ENCODE measurements at regions not wholly inside any gene's neighbourhood (a gene's known extent, or its start where the extent isn't known, plus 50 kb on each side); places are given as distances from the start of the nearest gene placed in this dataset.

DNA sequence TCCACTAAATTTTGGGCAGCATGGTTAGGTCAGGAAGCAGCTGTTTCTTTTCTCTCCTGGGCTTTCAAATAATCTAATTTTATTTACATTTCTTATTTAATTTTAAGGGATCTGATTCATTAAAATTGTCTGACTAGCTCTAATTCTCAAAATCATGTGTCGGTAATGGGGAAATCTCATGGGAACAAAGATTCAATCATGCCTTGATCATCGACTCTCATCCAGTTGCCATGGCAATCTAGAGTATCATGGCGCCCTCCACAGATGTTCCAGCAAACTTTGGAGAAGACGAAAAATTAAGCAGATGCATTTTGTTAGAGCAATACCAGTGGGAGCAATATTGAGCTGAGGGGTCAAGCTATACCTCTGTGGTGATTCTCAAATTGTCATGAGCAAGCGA, 358.0 kb upstream of the CDH4 start:
- H3K27ac ChIP-seq (ENCODE audit: low read depth, low read length) = no peak overlapping the region
- H3K36me3 ChIP-seq (ENCODE audit: control insufficient read depth, insufficient read depth, low read length) = no peaks in the 10 kb centered on the region
- WGBS (ENCODE audit: insufficient coverage) = 93% methylated on average over 4 of the region's 5 CpGs

DNA sequence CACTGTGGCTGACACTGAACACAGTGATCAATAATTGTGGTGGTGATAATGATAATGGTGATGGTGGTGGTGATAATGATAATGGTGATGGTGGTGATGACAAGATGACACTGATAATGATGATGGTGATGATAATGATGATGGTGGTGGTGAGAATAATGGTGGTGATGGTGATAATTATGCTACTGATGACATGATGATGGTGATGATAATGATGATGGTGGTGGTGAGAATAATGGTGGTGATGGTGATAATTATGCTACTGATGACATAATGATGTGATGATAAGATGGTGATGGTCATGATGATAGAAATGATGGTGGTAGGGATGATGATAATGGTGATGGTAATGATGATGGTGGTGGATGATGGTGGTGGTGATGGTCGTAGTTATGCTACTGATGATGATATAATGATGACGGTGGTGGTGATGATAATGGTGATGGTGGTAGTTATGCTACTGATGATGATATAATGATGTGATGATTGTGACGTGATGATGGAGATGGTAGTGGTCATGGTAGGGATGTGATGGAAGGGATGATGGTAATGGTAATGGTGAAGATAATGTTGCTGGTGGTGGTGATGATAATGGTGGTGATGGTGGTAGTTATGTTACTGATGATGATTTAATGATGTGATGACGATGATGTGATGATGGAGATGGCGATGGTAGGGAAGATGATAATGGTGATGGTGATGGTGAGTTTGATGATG, 356.5 kb upstream of the CDH4 start:
- no peaks in the 10 kb centered on the region for H3K27me3 ChIP-seq (ENCODE audit: control insufficient read depth, insufficient read depth, low read length)
- peaks cover 7% of the 10 kb centered on the region for H3K4me1 ChIP-seq (ENCODE audit: control insufficient read depth, insufficient read depth, low read length)
- H3K27ac ChIP-seq (ENCODE audit: low read depth, low read length) = no peak overlapping the region
- H3K36me3 ChIP-seq (ENCODE audit: control insufficient read depth, insufficient read depth, low read length) = no peaks in the 10 kb centered on the region
- no peak overlapping the region for H3K4me3 ChIP-seq (ENCODE audit: low read depth, low read length)
- 100% methylated on average over 5 of the region's 5 CpGs for WGBS (ENCODE audit: insufficient coverage)
- H3K9me3 ChIP-seq (ENCODE audit: control insufficient read depth, insufficient read depth, low read length) = no peaks in the 10 kb centered on the region
- DNase-seq (ENCODE audit: low read depth in 4 of 6, low spot score in 6 of 6) = no peak

More for the DNA sequence above, 358.0 kb upstream of the CDH4 start:
- H3K4me1 ChIP-seq (ENCODE audit: control insufficient read depth, insufficient read depth, low read length) = no peaks in the 10 kb centered on the region
- DNase-seq (ENCODE audit: low read depth in 4 of 6, low spot score in 6 of 6) = peak in 1 of 6 donors; percentile 54
- H3K4me3 ChIP-seq (ENCODE audit: low read depth, low read length) = no peak overlapping the region
- H3K27me3 ChIP-seq (ENCODE audit: control insufficient read depth, insufficient read depth, low read length) = no peaks in the 10 kb centered on the region
- H3K9me3 ChIP-seq (ENCODE audit: control insufficient read depth, insufficient read depth, low read length) = no peaks in the 10 kb centered on the region

DNA sequence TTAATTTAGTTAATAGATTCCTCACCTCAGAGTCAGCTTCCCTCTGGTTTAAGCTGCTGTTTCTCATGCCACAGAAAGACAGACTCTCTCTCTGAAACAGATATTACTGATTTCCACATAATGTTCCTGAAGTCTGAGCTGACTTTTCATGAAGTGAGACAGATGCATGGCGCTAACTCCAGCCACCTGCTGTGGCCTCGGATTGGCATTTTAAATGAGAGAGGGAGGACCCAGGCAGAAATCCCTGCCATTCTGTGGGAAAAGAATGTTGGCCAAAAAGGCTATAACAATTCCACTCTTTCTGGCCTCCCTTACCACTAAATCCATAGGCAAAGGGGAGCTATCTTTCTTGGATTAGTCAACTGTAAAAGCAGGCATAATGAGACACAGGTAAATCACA, 354.1 kb upstream of the CDH4 start:
- peaks cover 14% of the 10 kb centered on the region for H3K4me1 ChIP-seq (ENCODE audit: control insufficient read depth, insufficient read depth, low read length)
- H3K4me3 ChIP-seq (ENCODE audit: low read depth, low read length) = no peak overlapping the region
- peak in 1 of 6 donors; percentile 28 for DNase-seq (ENCODE audit: low read depth in 4 of 6, low spot score in 6 of 6)
- H3K9me3 ChIP-seq (ENCODE audit: control insufficient read depth, insufficient read depth, low read length) = peaks cover 4% of the 10 kb centered on the region
- no peaks in the 10 kb centered on the region for H3K36me3 ChIP-seq (ENCODE audit: control insufficient read depth, insufficient read depth, low read length)
- no peak overlapping the region for H3K27ac ChIP-seq (ENCODE audit: low read depth, low read length)
- H3K27me3 ChIP-seq (ENCODE audit: control insufficient read depth, insufficient read depth, low read length) = no peaks in the 10 kb centered on the region
- WGBS (ENCODE audit: insufficient coverage) = 60% methylated on average over 1 of the region's 2 CpGs

GRCh38 chr20:60899320-60899719, 352.7 kb upstream of the CDH4 start:
- Histone ChIP-seq H3K4me1 (ENCODE audit: control insufficient read depth, insufficient read depth, low read length) (peaks cover 14% of the 10 kb centered on the region), H3K4me3 (ENCODE audit: low read depth, low read length) (no peak overlapping the region)

DNA sequence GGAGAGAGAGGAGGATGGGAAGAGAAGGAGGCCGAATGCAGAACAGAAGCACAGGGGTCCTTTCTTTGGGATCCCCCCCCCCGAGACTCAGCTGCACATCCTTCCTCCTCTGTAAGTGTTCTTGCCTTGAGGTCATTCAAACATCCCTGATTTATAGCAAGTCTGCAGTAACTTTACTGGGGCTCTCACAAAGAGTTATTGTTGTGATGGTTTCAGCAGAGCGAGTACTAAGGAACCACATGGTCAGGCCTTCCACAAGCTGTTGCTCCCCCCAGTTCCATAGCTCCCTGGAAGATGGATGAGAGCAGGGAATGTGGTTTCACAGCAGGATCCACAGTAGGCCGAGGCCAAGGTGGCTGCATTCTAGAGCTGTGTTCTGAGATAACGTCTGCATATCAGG, 351.4 kb upstream of the CDH4 start:
- Histone ChIP-seq H3K4me1 (ENCODE audit: control insufficient read depth, insufficient read depth, low read length) (peaks cover 14% of the 10 kb centered on the region), H3K27ac (ENCODE audit: low read depth, low read length) (no peak overlapping the region), H3K27me3 (ENCODE audit: control insufficient read depth, insufficient read depth, low read length) (no peaks in the 10 kb centered on the region), H3K36me3 (ENCODE audit: control insufficient read depth, insufficient read depth, low read length) (no peaks in the 10 kb centered on the region), H3K9me3 (ENCODE audit: control insufficient read depth, insufficient read depth, low read length) (peaks cover 4% of the 10 kb centered on the region), H3K4me3 (ENCODE audit: low read depth, low read length) (no peak overlapping the region)
- WGBS (ENCODE audit: insufficient coverage) = 12% methylated on average over 2 of the region's 5 CpGs
- DNase-seq (ENCODE audit: low read depth in 4 of 6, low spot score in 6 of 6) = peak in 5 of 6 donors; percentile 38 to 85 (median 50)

More at GRCh38 chr20:60899320-60899719, 352.7 kb upstream of the CDH4 start:
- 75% methylated on average over 2 of the region's 2 CpGs for WGBS (ENCODE audit: insufficient coverage)
- Histone ChIP-seq H3K9me3 (ENCODE audit: control insufficient read depth, insufficient read depth, low read length) (peaks cover 4% of the 10 kb centered on the region), H3K27me3 (ENCODE audit: control insufficient read depth, insufficient read depth, low read length) (no peaks in the 10 kb centered on the region), H3K36me3 (ENCODE audit: control insufficient read depth, insufficient read depth, low read length) (no peaks in the 10 kb centered on the region), H3K27ac (ENCODE audit: low read depth, low read length) (no peak overlapping the region)
- no peak for DNase-seq (ENCODE audit: low read depth in 4 of 6, low spot score in 6 of 6)

DNA sequence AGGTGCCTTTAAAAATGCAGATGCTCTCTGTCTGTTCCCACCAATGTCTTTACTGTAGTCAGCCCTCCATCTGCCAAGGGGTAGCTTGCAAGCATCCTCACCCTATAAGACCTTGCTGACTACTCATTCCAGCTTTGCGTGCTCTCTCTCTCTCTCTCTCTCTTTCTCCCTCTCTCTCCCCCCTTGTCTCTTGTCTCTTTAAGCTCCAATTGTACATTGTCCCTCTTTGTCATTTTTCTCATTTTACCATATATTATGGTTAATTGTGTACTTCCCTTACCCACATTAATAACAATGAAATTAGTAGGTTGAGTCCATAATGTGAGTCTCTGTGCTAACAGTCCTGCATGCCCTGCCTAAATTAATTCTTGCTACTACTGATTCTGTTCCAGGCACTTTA, 350.2 kb upstream of the CDH4 start:
- no CpG with 5 or more reads among the region's 1 CpG for WGBS (ENCODE audit: insufficient coverage)

GRCh38 chr20:60903325-60903971, 348.6 kb upstream of the CDH4 start:
- H3K4me3 ChIP-seq (ENCODE audit: low read depth, low read length) = no peak overlapping the region
- H3K27me3 ChIP-seq (ENCODE audit: control insufficient read depth, insufficient read depth, low read length) = no peaks in the 10 kb centered on the region
- no peak for DNase-seq (ENCODE audit: low read depth in 4 of 6, low spot score in 6 of 6)
- no peaks in the 10 kb centered on the region for H3K36me3 ChIP-seq (ENCODE audit: control insufficient read depth, insufficient read depth, low read length)
- peaks cover 14% of the 10 kb centered on the region for H3K4me1 ChIP-seq (ENCODE audit: control insufficient read depth, insufficient read depth, low read length)
- H3K27ac ChIP-seq (ENCODE audit: low read depth, low read length) = no peak overlapping the region
- peaks cover 4% of the 10 kb centered on the region for H3K9me3 ChIP-seq (ENCODE audit: control insufficient read depth, insufficient read depth, low read length)
- whole genome bisulfite sequencing (ENCODE audit: insufficient coverage) = 91% methylated on average over 10 of the region's 13 CpGs

More for the DNA sequence above, 350.2 kb upstream of the CDH4 start:
- Histone ChIP-seq H3K4me3 (ENCODE audit: low read depth, low read length) (no peak overlapping the region), H3K4me1 (ENCODE audit: control insufficient read depth, insufficient read depth, low read length) (peaks cover 14% of the 10 kb centered on the region), H3K36me3 (ENCODE audit: control insufficient read depth, insufficient read depth, low read length) (no peaks in the 10 kb centered on the region), H3K9me3 (ENCODE audit: control insufficient read depth, insufficient read depth, low read length) (peaks cover 4% of the 10 kb centered on the region), H3K27ac (ENCODE audit: low read depth, low read length) (no peak overlapping the region), H3K27me3 (ENCODE audit: control insufficient read depth, insufficient read depth, low read length) (no peaks in the 10 kb centered on the region)
- no peak for DNase-seq (ENCODE audit: low read depth in 4 of 6, low spot score in 6 of 6)

DNA sequence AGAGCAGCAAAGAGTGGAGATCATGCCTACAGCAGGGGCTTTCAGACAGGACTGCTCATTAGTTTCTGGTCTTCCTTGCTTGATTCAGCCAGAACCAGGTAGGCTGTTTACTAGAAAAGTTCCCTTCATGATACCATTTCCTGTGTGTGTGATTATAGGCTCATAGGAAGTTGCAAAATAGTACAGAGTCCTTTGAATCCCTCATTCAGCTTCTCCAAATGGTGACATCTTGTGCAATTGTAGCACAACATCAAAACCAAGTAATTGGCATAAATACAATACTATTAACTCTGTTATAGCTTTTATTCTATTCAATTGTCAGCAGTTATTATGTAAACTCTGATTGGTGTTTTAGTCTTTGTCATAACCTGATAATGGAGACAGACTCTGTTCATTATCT, 347.3 kb upstream of the CDH4 start:
- no peak overlapping the region for H3K27ac ChIP-seq (ENCODE audit: low read depth, low read length)
- no peaks in the 10 kb centered on the region for H3K36me3 ChIP-seq (ENCODE audit: control insufficient read depth, insufficient read depth, low read length)
- peaks cover 4% of the 10 kb centered on the region for H3K9me3 ChIP-seq (ENCODE audit: control insufficient read depth, insufficient read depth, low read length)
- H3K27me3 ChIP-seq (ENCODE audit: control insufficient read depth, insufficient read depth, low read length) = no peaks in the 10 kb centered on the region
- no peak overlapping the region for H3K4me3 ChIP-seq (ENCODE audit: low read depth, low read length)
- DNase-seq (ENCODE audit: low read depth in 4 of 6, low spot score in 6 of 6) = no peak
- peaks cover 11% of the 10 kb centered on the region for H3K4me1 ChIP-seq (ENCODE audit: control insufficient read depth, insufficient read depth, low read length)

DNA sequence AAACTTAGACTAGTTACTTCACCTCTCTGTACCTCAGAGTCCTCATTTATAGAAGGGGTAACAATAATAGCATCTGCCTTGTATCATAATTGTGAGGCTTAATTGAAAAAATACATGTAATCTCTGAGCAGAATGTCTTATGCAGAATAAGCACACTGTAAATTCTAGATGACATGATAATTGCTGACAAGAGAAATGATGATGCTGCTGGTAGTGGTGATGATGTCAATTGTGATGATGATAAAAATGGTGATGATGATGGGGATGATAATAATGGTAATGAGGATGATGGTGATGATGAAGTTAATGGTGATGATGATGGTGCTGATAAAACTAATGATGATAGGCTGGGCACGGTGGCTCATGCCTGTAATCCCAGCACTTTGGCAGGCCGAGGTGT, 346.1 kb upstream of the CDH4 start:
- H3K9me3 ChIP-seq (ENCODE audit: control insufficient read depth, insufficient read depth, low read length) = peaks cover 6% of the 10 kb centered on the region
- WGBS (ENCODE audit: insufficient coverage) = no CpG with 5 or more reads among the region's 2 CpGs
- DNase-seq (ENCODE audit: low read depth in 4 of 6, low spot score in 6 of 6) = no peak
- H3K27me3 ChIP-seq (ENCODE audit: control insufficient read depth, insufficient read depth, low read length) = no peaks in the 10 kb centered on the region
- H3K4me3 ChIP-seq (ENCODE audit: low read depth, low read length) = no peak overlapping the region
- no peaks in the 10 kb centered on the region for H3K36me3 ChIP-seq (ENCODE audit: control insufficient read depth, insufficient read depth, low read length)
- peaks cover 3% of the 10 kb centered on the region for H3K4me1 ChIP-seq (ENCODE audit: control insufficient read depth, insufficient read depth, low read length)
- no peak overlapping the region for H3K27ac ChIP-seq (ENCODE audit: low read depth, low read length)

- peaks cover 6% of the 10 kb centered on the region for H3K9me3 ChIP-seq (ENCODE audit: control insufficient read depth, insufficient read depth, low read length)
- no peaks in the 10 kb centered on the region for H3K36me3 ChIP-seq (ENCODE audit: control insufficient read depth, insufficient read depth, low read length)
- H3K4me1 ChIP-seq (ENCODE audit: control insufficient read depth, insufficient read depth, low read length) = no peaks in the 10 kb centered on the region
- WGBS (ENCODE audit: insufficient coverage) = 99% methylated on average over 4 of the region's 4 CpGs
- no peak for DNase-seq (ENCODE audit: low read depth in 4 of 6, low spot score in 6 of 6)
- H3K27ac ChIP-seq (ENCODE audit: low read depth, low read length) = no peak overlapping the region
- H3K4me3 ChIP-seq (ENCODE audit: low read depth, low read length) = no peak overlapping the region
- no peaks in the 10 kb centered on the region for H3K27me3 ChIP-seq (ENCODE audit: control insufficient read depth, insufficient read depth, low read length)
These were observed 345.5 kb upstream of the CDH4 start for GRCh38 chr20:60906555-60906954.
